ENCODE measurements at regions not wholly inside any gene's neighbourhood (a gene's known extent, or its start where the extent isn't known, plus 50 kb on each side); places are given as distances from the start of the nearest gene placed in this dataset.
"Not testable (repeated sequence)": the region's sequence is repeated elsewhere in the genome, so short reads cannot be mapped to it uniquely, and the experiment has no call there.

DNA sequence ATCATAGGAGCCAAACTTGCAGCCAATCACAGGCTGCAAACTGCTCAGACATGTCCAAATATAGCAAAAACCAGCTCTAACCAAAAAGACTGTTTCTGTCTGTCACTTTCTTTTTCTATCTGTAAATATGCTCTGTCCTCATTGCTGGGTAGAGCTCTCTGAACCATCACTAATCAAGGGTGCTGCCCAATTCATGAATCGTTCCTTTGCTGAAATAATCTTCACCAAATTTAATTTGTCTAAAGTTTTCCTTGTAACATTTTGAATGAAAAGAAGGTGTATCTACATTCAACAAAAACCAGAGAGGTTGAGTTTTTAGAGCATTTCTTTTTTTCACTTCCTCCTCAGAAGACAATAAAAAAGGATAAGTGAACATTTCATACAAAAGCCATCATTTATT, 1221.7 kb upstream of the ADGRL2 start:
- TF ChIP-seq, protein P1, sequence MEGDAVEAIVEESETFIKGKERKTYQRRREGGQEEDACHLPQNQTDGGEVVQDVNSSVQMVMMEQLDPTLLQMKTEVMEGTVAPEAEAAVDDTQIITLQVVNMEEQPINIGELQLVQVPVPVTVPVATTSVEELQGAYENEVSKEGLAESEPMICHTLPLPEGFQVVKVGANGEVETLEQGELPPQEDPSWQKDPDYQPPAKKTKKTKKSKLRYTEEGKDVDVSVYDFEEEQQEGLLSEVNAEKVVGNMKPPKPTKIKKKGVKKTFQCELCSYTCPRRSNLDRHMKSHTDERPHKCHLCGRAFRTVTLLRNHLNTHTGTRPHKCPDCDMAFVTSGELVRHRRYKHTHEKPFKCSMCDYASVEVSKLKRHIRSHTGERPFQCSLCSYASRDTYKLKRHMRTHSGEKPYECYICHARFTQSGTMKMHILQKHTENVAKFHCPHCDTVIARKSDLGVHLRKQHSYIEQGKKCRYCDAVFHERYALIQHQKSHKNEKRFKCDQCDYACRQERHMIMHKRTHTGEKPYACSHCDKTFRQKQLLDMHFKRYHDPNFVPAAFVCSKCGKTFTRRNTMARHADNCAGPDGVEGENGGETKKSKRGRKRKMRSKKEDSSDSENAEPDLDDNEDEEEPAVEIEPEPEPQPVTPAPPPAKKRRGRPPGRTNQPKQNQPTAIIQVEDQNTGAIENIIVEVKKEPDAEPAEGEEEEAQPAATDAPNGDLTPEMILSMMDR (IDR thresholded peaks at IDR 0.05; ENCODE audit: borderline replicate concordance, insufficient read depth, low read depth, low read length), result no peak
- no peak overlapping the region for H3K4me3 ChIP-seq (ENCODE audit: low read depth, low read length)

DNA sequence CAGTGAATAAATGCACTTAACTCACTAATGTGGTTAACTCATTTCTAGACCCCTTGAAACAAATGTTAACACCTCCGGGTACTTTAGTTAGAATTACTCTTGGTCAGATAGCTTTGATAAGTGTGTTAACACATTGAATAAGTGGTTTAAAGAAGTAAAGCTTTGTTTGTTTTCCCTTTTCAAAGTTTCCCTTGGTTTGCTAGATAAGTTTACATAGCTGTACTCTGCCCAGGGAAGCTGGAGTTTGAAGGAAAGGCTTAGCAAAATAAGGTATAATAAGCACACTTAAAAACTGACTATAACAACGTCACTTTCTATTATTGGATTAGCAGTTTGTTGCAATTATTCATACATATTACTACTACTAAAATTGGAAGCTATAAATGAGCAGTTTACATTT, 1233.9 kb upstream of the ADGRL2 start:
- no peak overlapping the region for H3K4me3 ChIP-seq (ENCODE audit: low read depth, low read length)
- TF ChIP-seq, protein P1 (IDR thresholded peaks at IDR 0.05; ENCODE audit: borderline replicate concordance, insufficient read depth, low read depth, low read length), result no peak

DNA sequence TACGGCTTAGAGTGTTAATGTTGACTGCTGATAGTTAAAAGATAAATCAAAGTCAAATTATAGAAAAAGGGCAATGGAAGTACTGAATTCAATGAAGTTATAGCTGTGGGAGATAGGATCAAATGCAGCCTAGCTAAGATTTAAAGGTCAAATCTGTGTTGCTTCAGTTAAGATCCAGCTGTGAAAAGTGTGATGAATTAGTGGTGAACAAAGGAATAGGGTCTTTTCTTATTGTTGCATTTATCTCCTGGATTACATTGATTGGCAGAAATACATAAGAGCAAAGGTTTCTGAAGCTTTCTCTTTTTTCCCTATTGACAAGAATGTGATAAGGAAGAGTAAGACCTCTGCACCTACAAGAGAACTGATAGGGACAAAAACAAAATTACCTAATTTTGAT, 1234.6 kb upstream of the ADGRL2 start:
- TF ChIP-seq, protein P1 (IDR thresholded peaks at IDR 0.05; ENCODE audit: borderline replicate concordance, insufficient read depth, low read depth, low read length), result no peak
- H3K4me3 ChIP-seq (ENCODE audit: low read depth, low read length), result no peak overlapping the region

DNA sequence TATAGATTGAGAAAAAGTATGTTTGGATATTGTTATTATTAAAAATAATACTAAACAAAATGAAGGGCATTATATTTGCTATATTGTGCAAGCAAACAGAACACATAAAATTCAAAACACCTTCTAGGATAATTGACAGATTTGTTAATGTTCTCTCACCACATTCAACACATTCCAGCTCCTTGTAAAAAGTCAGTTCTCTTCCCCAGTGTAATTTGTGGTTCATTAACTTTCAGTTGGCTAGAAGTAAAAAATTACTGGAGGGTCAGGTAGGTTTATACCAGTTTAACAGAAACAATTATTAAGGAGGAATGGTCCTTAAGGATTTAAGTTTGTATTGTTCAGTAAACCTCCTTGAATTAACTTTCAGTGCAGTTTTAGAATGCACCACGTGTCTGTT, 1235.3 kb upstream of the ADGRL2 start:
- H3K4me3 ChIP-seq (ENCODE audit: low read depth, low read length), result no peak overlapping the region
- TF ChIP-seq, protein P1 (IDR thresholded peaks at IDR 0.05; ENCODE audit: borderline replicate concordance, insufficient read depth, low read depth, low read length), result no peak

DNA sequence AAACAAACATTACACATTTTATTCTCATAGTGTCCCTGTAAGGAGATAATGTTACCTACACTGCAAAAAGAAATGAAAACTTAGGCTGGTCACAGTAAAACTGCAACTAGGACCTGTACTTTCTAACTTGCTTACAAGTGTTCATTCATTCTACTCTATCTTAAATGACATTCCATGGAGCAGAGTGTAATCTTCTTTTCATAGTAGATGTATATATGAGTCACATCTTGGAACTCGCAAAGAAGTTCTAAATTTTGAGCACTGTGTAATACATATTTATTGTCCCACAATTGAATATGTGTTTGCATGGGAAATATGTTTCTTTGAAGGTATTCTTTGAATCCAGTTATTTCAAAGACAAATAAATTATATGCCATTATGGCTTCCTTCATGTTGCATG, 1258.5 kb upstream of the ADGRL2 start:
- TF ChIP-seq, protein P1 (IDR thresholded peaks at IDR 0.05; ENCODE audit: borderline replicate concordance, insufficient read depth, low read depth, low read length), result no peak

DNA sequence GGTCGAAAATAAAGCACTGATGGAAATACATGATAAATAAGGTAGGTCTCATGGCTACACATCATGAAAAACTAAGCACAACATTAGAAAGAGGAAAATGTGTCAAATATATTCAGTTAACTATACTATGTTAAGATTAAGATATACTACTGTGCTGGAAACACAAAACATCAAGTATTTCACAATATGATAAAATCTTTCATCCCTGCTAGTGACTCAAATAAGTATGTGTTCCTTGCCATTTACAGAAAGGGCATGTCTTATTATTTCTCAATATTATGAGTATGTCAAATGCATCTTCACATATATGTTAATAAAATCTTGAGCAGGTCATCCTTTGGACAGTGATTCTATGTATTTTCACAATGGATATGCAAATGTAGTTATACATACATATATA, 1260.1 kb upstream of the ADGRL2 start:
- no peak overlapping the region for H3K4me3 ChIP-seq (ENCODE audit: low read depth, low read length)
- TF ChIP-seq, protein P1 (IDR thresholded peaks at IDR 0.05; ENCODE audit: borderline replicate concordance, insufficient read depth, low read depth, low read length), result no peak

More for the DNA sequence above, 1258.5 kb upstream of the ADGRL2 start:
- H3K4me3 ChIP-seq (ENCODE audit: low read depth, low read length), result no peak overlapping the region

DNA sequence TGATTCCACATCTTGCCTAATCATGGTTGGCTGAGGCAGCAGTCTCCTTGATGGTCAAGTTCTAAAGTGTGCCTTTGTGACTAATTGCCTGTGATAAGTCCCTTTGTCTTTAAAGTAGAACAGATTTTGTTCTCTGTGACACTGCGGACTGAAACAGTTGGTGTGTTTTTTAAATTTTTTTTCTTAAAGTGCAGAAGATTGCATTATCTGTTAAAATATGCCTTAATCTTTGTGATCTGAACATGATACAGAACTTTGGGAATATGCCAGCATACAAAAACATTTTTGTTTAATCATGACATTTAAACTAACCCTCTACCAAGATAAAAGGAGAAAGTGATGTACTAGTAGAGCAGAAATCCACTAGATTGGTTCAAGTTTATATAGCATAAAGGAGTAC, 1260.6 kb upstream of the ADGRL2 start:
- TF ChIP-seq, protein P1 (IDR thresholded peaks at IDR 0.05; ENCODE audit: borderline replicate concordance, insufficient read depth, low read depth, low read length), result no peak
- no peak overlapping the region for H3K4me3 ChIP-seq (ENCODE audit: low read depth, low read length)

DNA sequence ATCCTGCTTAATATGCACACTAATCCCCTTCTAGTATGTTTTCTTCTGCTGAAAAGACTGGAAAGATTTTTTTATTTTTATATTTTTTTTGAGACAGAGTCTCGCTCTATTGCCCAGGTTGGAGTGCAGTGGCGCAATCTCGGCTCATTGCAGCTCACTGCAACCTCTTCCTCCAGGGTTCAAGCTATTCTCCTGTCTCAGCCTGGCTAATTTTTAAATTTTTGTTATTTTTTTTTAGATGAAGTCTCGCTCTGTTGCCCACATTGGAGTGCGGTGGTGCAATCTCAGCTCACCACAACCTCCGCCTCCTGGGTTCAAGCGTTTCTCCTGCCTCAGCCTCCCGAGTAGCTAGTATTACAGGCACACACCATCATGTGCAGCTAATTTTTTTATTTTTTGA, 1261.4 kb upstream of the ADGRL2 start:
- not testable (repeated sequence) for H3K4me3 ChIP-seq (ENCODE audit: low read depth, low read length)

All from GM12875 (cell line).